COLO668 (cell line): ENCODE measurements at regions not wholly inside any gene's neighbourhood (a gene's known extent, or its start where the extent isn't known, plus 50 kb on each side); places are given as distances from the start of the nearest gene placed in this dataset.

Experiments
- DNase-seq: peaks from one replicate; lab custom pipeline; 2025; ENCODE audit not compliant: unreplicated experiment; lab: John Stamatoyannopoulos, UW

DNA sequence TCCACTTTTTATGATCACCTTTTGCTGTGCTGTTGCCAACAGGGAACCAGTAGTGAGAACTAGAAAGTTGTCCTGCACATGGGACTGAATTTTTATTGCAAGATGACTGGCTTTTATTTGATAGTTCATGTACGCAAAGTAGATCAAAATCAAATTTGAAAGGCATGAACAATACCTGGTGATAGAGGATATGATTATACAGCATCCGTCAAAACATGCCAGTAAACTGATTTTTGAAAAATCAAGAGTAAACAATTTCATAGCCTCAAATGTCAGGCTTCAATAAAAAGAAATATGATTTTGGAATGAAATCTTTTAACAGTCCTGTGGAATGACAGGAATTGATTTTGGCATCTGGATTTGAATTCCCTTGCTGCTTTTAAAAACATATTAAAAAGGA lies 219.6 kb upstream of the LRRN1 start:
- no peak for DNase-seq

DNA sequence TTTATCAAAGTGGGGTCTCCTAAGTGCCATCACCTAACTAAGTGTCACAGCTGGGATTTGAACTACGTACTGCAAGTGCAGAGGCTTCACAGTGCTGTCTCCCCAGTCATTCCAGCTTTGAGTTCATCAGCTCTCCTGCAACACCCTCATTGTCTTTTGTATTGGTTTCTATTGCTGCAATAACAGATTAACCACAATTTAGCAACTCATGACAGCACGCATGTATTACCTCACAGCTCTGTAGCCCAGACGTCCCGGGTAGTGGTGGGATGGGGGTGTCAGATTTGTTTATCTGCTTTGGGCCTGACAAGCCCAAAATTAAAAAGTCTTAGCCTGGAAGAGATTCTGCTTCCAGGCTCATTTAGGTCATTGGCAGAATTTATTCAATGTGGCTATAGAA lies 220.5 kb upstream of the LRRN1 start:
- no peak for DNase-seq

DNA sequence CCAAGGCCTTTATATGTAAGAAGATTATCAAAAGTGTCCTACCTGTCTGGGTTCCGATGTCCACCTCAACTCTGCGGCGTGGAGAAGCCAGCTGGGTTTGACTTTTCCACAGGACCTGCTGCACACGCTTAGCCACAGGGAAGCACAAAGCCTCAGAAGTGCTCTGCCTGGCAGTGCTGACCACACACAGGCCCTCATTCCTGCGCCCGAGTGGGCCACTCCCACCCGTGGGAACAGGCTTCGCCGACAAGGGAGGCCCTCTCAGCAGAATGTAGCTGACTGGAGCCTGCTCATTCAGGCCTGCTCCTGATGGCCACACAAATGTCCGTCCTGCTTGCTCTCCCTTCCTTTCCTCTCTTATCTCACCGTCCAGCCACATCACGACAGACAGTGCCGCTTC lies 221.4 kb upstream of the LRRN1 start:
- DNase-seq: no peak

DNA sequence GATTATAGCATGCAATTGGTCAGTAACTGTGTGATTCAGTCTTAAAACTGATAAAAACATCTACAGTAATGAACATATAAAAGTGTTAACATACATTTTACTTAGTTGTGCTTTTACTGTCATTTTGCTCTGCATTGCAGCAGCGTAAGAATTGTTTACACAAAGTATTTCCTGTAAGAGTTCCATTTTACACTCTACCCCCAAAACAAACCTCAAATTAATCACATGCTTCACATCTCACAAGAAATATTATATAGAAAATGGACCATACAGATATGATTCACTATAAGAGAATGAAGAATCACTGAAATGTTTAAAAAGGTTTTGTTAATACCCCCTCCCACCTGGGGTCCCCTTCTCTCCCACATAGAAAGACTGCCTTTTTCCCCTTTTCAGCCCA lies 225.9 kb upstream of the LRRN1 start:
- no peak for DNase-seq

DNA sequence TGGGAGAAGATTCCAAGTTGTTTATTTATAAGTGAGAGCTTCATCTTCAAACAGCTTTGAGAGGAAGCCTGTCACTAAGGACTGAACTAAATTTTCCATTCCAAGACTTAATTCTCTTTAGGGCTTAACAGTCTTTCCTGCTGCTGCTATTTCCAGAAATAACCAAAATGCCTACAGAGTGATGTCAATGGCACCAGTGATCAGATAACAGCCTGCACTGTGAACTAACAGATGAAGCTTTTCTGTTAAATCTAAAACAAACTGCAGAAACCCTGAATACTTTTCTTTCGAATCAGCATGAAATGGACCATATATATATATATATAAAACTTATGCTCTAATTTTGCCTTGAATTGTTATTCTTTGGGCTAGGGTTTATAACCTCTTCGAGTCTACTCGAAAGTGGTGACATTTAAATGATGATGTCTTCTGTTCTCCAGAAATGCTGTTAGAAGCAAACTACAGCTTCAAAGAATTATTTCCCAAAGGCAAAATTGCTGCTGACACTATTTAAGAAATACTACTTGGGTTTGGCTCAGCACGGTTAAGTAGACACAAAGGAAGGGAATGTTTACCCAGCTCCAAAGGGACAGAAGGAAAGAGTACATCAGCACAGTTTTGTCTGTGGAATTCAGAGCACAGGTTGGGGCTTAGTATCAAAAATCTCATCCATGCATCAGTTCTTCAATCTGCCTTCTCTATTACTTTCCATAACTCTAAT lies 238.5 kb upstream of the LRRN1 start:
- DNase-seq: no peak

DNA sequence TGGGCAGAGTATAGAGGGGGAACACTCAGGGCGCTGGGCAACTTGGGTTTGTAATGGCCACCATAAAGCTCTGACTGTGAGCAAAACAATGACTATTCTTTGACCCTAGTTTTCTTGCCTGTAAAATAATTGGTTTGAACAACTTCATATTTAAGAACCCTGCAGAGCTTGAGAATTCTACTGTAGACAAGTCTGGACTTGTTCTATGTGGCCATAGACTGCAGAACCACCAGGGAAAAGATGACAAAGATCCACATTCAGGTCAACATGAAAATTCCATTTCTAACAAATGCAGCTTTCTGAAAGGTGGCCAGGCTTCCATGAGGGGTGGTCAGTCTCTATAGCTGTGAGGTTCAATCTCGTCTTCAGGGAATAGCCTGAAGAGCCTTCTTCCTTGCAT lies 239.4 kb upstream of the LRRN1 start:
- no peak for DNase-seq

DNA sequence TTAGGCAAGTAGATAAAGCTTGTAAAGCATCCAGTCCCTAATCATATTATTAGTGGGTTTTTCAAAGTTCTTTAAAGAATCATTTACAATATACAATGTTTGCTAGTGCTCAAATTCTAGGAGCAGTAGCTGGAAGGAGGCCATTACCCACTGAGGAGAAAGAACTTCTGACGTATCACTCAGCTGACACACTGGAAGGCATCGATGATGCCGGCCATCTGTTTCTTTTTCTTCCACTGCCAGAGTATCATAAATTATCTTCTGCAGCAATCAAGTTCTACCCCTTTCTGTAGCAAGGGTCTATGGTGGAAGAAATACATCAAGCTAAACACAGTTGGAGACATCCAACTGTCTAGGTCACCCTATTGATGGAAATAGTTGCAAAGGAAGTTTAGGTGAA lies 243.2 kb upstream of the LRRN1 start:
- DNase-seq: no peak

DNA sequence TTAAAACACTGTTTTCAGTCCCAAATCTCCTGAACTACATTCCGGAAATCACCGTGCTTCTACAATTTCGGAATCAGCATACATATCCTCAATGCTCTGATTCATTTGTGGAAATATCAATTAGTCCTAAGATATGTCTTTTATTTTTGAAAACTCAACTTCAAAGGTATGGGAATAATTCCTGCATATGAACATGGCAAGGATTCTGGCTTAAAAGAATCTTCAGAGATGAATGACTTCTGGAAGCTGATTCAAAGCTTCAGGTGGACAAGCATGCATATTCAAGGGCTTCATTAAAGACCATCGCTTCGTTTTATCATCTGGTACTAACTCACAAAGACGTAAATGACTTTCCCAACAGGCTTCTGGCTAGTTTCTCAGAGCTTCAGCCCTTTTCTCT lies 246.0 kb upstream of the LRRN1 start:
- no peak for DNase-seq

DNA sequence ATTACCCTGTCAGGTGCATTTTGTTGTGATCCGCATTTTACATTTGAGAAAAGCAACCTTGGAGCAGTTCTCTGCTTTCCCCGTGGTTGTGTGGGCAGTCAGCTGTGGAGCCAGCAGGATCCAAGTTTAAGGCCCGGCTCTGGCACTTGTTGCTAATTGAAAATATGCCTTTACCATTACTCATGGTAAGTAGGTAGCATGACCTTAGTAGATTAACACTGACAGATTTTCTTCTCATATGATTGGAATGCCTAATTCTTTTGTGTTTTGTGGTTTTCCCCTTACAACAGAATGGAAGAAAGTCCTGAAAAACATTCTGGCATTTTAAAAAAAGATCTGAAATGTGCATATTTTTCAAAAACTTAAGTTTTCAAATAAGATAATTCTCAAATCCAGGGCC lies 246.5 kb upstream of the LRRN1 start:
- DNase-seq: no peak

DNA sequence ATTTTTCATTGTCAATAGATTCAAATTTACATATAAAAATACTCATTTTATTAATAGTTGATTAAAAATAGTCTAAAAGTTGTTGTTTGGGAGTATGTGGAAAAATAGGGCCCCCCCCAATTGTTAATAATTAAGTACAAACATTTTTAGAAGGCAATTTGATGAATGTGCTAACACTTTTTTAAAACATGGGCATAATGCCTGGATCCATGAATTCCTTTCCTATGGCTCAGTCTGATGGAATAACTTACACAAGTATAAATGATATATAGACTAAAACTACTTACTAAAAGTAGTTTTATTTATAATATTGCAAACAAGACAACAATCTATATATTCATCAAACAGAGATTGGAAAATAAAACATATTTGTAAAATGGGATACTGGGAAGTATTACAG lies 247.2 kb upstream of the LRRN1 start:
- DNase-seq: no peak

DNA sequence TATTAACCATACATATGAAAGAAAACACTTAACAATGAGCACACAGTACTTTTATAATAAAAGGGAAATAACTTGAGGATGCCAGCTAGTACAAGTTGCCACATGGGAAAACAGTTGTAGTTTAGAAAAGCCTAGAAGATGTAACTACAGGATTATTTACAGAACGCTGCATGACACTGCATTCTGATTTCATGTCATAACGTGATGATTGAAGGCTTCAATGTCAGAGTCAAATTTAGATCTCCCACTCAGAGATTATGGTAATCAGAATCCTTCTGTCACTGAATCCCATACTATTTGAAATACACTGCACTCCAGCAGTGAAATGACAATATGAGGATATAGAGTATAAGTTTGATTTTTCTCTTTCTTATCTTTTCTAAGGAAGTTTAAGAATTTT lies 253.9 kb upstream of the LRRN1 start:
- no peak for DNase-seq

DNA sequence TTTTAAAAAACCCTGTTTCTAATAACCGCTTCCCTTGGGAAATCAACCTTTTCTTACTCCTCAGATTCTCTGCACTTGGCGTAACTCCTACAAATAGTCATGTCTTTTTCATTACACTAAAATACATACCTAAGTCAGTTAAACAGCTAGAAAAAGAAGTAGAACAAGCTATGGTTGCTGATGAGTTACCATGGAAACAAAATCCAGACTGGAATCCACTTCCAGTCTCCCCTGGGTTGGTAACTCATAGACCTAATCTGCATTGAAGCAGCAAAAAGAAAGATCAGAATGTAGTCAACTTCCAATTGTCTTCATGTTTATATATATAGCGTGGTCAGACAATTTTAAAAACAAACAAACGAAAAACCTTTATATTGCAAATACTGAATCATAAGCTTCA lies 260.8 kb upstream of the LRRN1 start:
- DNase-seq: no peak

DNA sequence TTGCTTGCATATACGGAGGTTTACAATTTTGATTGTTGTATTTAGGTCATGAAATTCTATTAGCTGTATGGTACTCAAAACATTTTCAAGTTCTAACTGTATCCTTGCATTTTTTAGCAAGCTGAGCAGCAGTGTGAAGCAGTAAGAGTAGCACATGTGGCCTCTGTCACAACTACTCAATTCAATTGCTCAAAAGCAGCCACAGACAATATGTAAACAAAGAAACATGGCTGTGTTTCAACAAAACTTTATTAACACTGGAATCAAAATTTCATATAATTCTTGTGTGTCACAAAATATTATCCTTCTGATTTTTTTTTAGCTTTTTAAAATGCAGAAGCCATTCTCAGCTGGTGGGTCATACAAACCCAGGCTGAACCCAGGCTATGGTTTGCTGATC lies 266.7 kb upstream of the LRRN1 start:
- no peak for DNase-seq

DNA sequence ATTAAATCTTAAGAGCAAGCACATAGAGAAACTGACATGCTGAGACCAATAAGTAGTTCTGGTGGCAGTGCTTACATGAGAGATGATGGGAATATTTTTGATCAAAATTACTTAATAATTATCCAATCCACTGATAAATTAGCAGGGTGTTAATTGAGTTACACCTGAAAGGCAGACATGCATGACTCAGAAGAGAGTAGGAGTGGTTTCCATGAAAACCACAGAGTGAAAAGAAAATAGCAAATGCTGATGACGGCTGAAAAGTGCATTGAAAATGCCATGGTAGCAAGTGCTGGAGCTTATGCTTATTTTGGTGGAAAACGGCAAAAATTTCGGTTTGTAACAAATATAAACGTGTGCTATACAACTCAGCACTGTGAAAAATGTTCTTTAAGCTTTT lies 267.8 kb upstream of the LRRN1 start:
- no peak for DNase-seq

DNA sequence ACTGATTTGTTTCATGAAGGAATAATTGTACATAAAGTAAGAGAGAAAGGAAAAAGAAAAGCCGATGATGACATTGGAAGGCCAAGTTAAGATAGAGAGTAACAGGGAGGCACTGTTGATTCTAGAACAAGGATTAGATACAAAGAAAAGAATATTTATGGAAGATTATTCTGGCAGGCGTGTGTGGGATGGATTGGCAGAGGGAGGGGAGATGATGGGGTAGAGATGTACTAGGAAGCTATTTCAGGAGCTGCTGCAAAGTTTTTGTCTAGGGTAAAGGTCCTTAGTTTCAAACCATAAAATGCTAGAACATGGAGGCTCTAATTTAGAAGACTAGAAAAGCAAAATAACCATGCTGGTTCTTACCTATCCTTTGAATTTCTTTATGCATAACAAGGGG lies 280.0 kb upstream of the LRRN1 start:
- no peak for DNase-seq

DNA sequence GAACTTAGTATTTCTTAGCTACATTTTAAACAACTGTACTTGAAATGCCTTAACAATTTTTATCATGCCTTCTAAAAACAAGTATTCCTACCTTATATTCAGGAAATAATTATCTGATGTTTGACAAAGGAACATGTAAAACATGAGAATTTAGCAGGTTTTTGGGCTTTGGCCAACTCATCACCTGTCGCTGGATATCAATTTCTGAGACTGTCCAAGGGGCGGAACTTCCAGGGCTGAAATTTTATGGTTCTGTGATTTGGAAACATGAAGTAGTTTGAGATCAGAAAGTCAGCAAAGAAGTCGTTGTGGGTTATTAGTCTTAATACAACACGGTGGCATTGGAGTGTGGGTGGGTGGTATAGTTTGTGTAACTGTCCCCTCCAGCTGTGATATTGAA lies 282.2 kb upstream of the LRRN1 start:
- no peak for DNase-seq

DNA sequence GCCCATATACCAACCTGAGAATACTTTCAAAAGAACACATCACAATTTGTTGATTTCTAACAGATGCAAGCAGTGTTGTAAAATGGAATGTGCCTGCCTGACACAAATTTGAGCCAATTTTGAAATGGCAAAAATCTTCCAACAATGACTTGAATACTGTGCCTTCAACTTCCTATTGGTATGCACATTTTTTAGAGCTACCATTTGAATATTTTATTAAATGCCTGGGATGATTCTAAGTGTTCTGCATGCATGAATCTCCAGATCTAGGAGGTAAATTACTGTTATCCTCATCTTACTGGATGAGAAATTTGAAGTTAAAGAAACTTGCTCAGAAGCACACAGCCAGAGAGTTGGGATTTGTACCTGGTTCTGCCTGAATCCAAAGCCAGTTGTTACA lies 282.8 kb upstream of the LRRN1 start:
- DNase-seq: no peak

DNA sequence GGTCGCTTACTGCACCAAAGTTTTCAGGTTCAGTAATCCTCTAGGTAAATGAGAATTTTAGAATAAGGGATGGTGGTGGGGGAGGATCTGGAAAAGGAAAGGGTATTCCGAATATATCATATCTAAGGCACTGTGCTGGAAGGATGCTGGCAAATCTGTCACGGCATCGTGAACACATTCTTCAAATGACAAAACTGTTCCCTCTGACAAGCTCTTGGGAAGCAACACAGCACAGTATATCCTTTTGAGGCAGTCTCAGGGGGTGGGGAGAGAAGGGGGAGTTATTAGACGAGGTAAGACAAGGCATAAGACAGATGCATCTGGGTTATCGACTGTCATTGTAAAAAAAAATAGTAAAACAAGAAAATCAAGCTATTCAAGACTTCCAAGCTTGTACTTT lies 289.6 kb upstream of the LRRN1 start:
- no peak for DNase-seq

DNA sequence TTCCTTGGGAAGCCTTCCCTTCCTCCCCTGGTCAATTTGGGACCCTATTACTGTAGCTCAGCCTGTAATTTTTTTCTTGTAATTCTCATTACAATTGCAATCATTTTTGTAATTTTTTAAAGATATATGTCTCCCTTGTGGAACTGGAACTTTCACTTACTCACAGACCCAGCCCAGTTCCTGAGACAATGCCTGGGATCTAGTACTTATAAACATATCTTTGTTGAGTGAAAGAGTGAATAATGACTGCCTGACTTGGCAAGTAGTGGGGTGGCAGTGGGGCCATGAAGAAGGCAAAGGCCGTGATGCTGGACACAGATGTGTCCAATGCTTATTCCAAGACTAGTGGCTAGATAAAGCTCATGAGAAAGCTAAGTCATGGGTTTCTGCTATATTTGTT lies 294.5 kb upstream of the LRRN1 start:
- DNase-seq: no peak

DNA sequence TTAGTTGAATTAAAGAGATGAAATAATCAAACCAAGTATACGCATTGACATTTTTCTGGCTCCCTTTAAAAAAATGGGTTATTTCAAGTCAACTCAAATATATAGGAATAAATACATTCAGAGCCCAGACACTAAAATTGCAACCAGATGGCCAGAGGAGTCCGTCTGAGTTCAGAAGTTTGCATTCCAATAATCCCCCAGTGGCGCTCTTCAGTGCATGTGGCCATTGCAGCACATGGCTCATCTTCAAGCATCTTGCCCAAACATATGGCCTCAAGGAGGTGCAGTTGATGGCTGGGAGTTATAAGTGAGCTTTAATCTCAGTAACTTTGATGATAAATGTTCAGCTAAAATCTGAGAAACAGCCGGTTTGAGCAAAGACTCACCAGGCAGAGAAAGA lies 295.8 kb upstream of the LRRN1 start:
- no peak for DNase-seq

DNA sequence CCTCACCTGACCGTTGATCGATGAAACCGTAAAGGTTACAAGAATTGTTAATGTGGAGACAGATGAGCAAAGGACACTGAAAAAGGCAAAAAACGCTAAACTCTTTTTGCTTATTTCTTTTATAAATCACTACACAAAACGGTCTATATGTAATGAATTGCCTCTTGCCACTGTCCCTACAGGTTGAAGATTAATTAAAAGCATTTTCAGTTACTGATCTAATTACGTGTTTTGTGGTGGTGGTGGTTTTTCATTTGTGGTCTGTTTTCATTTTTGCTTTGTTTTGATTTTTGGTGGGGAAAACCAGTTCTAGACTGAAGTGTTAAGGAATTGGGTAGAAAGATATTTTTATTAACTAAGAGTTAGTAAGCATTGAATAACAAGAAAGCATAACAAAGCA lies 299.2 kb upstream of the LRRN1 start:
- DNase-seq: no peak

DNA sequence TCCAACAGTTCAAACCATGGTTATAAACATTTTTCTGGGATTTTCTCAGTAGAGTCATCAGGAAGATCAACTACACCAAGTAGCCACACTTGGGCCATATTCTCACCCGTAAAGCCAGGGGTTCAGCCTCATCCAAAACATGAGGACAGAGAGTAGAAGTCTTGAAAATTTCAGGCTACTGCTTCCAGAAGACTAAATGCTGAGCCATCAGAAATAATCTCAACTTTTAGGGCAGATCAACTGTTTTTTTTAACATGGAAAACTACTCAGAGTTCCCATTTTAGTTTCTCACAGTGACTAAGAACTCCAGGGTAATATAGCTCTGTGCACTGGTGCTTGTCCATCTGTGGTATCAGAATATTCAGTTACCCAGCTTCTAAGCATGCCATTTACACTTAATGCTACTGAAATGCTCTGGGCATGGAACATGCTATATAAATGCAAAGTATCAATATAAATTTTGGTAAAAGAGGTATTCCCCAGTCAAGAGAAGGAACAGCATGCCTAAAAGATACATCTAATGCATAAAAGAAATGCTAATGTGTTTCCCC lies 300.1 kb upstream of the LRRN1 start:
- no peak for DNase-seq

DNA sequence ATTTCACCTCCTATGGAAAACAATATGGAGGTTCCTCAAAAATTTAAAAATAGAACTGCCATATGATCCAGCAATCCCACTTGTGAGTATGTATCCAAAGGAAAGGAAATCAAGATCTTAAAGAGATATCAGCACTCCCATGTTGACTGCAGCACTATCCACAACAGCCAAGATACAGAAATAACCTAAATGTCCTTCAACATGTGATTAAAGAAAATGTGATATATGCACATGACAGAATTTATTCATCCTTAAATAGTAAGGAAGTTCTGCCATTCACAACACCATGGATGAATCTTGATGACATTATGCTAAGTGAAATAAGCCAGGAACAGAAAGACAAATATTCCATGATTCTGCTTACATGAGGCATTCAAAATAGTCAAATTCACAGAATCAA lies 303.6 kb upstream of the LRRN1 start:
- DNase-seq: no peak
